ENCODE measurements at regions not wholly inside any gene's neighbourhood (a gene's known extent, or its start where the extent isn't known, plus 50 kb on each side); places are given as distances from the start of the nearest gene placed in this dataset.

DNA sequence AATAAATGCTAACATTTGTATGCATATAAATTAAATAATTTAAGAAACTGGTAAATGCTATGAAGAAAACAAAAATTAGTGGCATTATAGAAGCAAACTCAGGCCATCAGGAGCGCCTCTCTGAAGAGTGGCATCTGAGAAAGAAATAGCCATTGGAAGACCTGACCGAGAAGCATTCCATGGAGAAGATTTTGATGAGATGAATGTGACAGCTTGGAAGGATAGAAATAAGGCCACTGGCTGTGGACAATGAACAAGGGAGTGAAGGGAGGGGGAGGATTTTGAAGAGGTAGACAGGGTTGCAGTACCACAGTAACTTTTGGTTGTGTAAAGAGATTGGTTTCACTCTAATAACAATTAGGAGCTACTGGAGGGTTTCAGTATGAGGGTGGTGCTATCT is 436.7 kb downstream of the CCSER2 start:
- TF ChIP-seq, protein P1, sequence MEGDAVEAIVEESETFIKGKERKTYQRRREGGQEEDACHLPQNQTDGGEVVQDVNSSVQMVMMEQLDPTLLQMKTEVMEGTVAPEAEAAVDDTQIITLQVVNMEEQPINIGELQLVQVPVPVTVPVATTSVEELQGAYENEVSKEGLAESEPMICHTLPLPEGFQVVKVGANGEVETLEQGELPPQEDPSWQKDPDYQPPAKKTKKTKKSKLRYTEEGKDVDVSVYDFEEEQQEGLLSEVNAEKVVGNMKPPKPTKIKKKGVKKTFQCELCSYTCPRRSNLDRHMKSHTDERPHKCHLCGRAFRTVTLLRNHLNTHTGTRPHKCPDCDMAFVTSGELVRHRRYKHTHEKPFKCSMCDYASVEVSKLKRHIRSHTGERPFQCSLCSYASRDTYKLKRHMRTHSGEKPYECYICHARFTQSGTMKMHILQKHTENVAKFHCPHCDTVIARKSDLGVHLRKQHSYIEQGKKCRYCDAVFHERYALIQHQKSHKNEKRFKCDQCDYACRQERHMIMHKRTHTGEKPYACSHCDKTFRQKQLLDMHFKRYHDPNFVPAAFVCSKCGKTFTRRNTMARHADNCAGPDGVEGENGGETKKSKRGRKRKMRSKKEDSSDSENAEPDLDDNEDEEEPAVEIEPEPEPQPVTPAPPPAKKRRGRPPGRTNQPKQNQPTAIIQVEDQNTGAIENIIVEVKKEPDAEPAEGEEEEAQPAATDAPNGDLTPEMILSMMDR (IDR thresholded peaks at IDR 0.05; ENCODE audit: insufficient read depth, low read depth, low read length): no peak
- Histone ChIP-seq H3K4me3 (ENCODE audit: low read depth, low read length) (no peak overlapping the region), H3K36me3 (ENCODE audit: control insufficient read depth, insufficient read depth, low read length) (no peaks in the 10 kb centered on the region), H3K27me3 (ENCODE audit: control insufficient read depth, insufficient read depth, low read length) (no peaks in the 10 kb centered on the region)
- ChIA-PET CTCF (no interaction called here), POLR2A (no interaction called here)
- DNase-seq (ENCODE audit: low read depth): no peak

- ChIA-PET CTCF (no interaction called here), POLR2A (no interaction called here)
- H3K36me3 ChIP-seq (ENCODE audit: control insufficient read depth, insufficient read depth, low read length): no peaks in the 10 kb centered on the region
- H3K27me3 ChIP-seq (ENCODE audit: control insufficient read depth, insufficient read depth, low read length): no peaks in the 10 kb centered on the region
- no peak for DNase-seq (ENCODE audit: low read depth)
- TF ChIP-seq, protein P1 (IDR thresholded peaks at IDR 0.05; ENCODE audit: insufficient read depth, low read depth, low read length): no peak
- no peak overlapping the region for H3K4me3 ChIP-seq (ENCODE audit: low read depth, low read length)
Observed at GRCh38 chr10:84765656-84766055, 437.3 kb downstream of the CCSER2 start.

DNA sequence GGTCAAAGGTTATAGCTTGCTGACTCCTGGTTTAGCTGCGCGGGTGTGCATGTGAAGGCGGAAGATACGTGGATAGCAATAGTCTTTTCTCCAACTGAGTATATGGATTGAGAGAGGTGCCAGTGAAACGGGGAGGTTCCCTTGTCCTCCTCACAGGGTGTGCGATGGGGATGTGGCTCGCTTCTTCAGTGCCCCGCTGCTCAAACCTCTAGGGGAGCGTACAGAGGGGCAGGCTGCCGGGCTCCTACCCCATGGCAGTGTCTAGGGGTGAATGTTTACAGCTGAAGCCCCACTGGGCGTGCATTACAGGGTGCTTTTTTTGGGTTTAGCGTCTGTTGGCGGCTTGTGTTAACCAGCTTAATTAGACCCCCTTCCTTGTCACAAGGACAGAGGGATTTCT is 438.5 kb downstream of the CCSER2 start:
- ChIA-PET CTCF (no interaction called here), POLR2A (no interaction called here)
- no peak for DNase-seq (ENCODE audit: low read depth)
- TF ChIP-seq, protein P1 (IDR thresholded peaks at IDR 0.05; ENCODE audit: insufficient read depth, low read depth, low read length): no peak
- Histone ChIP-seq H3K27me3 (ENCODE audit: control insufficient read depth, insufficient read depth, low read length) (no peaks in the 10 kb centered on the region), H3K36me3 (ENCODE audit: control insufficient read depth, insufficient read depth, low read length) (no peaks in the 10 kb centered on the region), H3K4me3 (ENCODE audit: low read depth, low read length) (no peak overlapping the region)

- POLR2A ChIA-PET: no interaction called here
- Histone ChIP-seq H3K4me3 (ENCODE audit: low read depth, low read length) (no peak overlapping the region), H3K27me3 (ENCODE audit: control insufficient read depth, insufficient read depth, low read length) (no peaks in the 10 kb centered on the region), H3K36me3 (ENCODE audit: control insufficient read depth, insufficient read depth, low read length) (no peaks in the 10 kb centered on the region)
- TF ChIP-seq, protein P1 (IDR thresholded peaks at IDR 0.05; ENCODE audit: insufficient read depth, low read depth, low read length): no peak
- DNase-seq (ENCODE audit: low read depth): no peak
- CTCF ChIA-PET: no interaction called here
Observed at GRCh38 chr10:84768132-84768531, 439.7 kb downstream of the CCSER2 start.

DNA sequence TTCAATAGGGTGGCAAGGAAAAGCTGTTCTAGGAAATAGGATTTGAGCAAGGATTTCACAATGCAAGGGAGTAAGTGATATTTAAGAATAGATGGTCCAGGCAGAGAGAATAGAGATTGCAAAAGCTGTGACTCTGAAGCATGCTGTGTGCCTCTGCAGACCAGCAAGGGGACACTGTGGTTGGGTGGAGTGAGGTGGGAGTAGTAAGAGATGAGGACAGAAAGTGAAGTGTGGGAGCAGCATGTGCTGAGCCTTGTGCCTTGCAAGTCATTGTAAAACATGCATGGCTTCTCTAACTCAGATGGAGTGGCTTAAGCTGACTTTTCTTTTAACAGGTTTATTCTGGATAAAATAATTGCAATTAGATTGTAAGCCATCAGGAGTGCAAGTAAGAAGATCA is 442.4 kb downstream of the CCSER2 start:
- POLR2A ChIA-PET: no interaction called here
- TF ChIP-seq, protein P1 (IDR thresholded peaks at IDR 0.05; ENCODE audit: insufficient read depth, low read depth, low read length): no peak
- Histone ChIP-seq H3K4me3 (ENCODE audit: low read depth, low read length) (no peak overlapping the region), H3K36me3 (ENCODE audit: control insufficient read depth, insufficient read depth, low read length) (no peaks in the 10 kb centered on the region), H3K27me3 (ENCODE audit: control insufficient read depth, insufficient read depth, low read length) (no peaks in the 10 kb centered on the region)
- no peak for DNase-seq (ENCODE audit: low read depth)
- CTCF ChIA-PET: no interaction called here
